Spleen (tissue), 11 donors: ENCODE measurements at regions not wholly inside any gene's neighbourhood (a gene's known extent, or its start where the extent isn't known, plus 50 kb on each side); places are given as distances from the start of the nearest gene placed in this dataset.
A peak's percentile ranks its signal among the peaks of the same experiment; 100 is the strongest.

ENCODE experiments used
- DNase-seq: peaks from one replicate; pipeline ENCODE4 v3.0.0-alpha.2; 2020
- H3K27ac ChIP-seq, 8 donors: fragments of 200-600 bp; sonication (generic) in 7 of 8; 1 replicate in 4 of 8; 2 replicates in 4 of 8; pipeline versions ENCODE4 v1.5.0 to v1.8.0; 2016 to 2021; ENCODE audit warnings: inconsistent platforms in 4 of 8, mild to moderate bottlenecking in 4 of 8, moderate library complexity in 1 of 8
- H3K27me3 ChIP-seq, 7 donors: fragments of 200-600 bp; sonication (generic) in 6 of 7; replicated peaks in 1 of 7; 1 replicate in 4 of 7; 2 replicates in 3 of 7; pipeline versions ENCODE4 v1.5.0 to v1.8.0; 2016 to 2021; ENCODE audit warnings: inconsistent platforms in 3 of 7, mild to moderate bottlenecking in 1 of 7
- H3K36me3 ChIP-seq, 6 donors: fragments of 200-600 bp; sonication (generic) in 5 of 6; 1 replicate in 4 of 6; 2 replicates in 2 of 6; pipeline versions ENCODE4 v1.5.0 to v1.8.0; 2016 to 2021; ENCODE audit warnings: inconsistent platforms in 2 of 6
- H3K4me1 ChIP-seq, 6 donors: fragments of 200-600 bp; sonication (generic) in 5 of 6; 1 replicate in 3 of 6; 2 replicates in 3 of 6; pipeline versions ENCODE4 v1.5.0 to v1.8.0; 2016 to 2021; ENCODE audit warnings: inconsistent platforms in 3 of 6
- H3K4me3 ChIP-seq, 8 donors: fragments of 200-600 bp; sonication (generic) in 7 of 8; 1 replicate in 4 of 8; 2 replicates in 4 of 8; pipeline versions ENCODE4 v1.5.0 to v1.8.0; 2016 to 2021; ENCODE audit warnings: inconsistent platforms in 4 of 8, mild to moderate bottlenecking in 4 of 8, moderate library complexity in 2 of 8
- H3K9me3 ChIP-seq, 8 donors: fragments of 200-600 bp; sonication (generic) in 7 of 8; 1 replicate in 4 of 8; 2 replicates in 4 of 8; pipeline versions ENCODE4 v1.5.0 to v1.8.0; 2016 to 2021; ENCODE audit warnings: inconsistent platforms in 4 of 8
- CTCF ChIP-seq, 11 experiments: fragments of 200-600 bp in 7 of 11; fragments of 450-650 bp in 4 of 11; sonication (generic) in 4 of 11; IDR thresholded peaks in 8 of 11; conservative IDR thresholded peaks in 3 of 11; 1 replicate in 7 of 11; 2 replicates in 4 of 11; pipeline versions ENCODE4 v1.4.0 to v1.8.0; 2016 to 2021; ENCODE audit warnings: antibody characterized with exemption in 11 of 11, inconsistent platforms in 4 of 11, mild to moderate bottlenecking in 1 of 11
- POLR2A ChIP-seq, 3 donors: fragments of 450-650 bp; IDR thresholded peaks; one replicate each; pipeline ENCODE4 v1.5.1; 2017; ENCODE audit warnings: antibody characterized with exemption in 3 of 3, mild to moderate bottlenecking in 1 of 3
- POLR2AphosphoS5 ChIP-seq, 3 donors: sonication (generic); formaldehyde crosslinking; IDR thresholded peaks; one replicate each; pipeline ENCODE4 v1.5.1; 2017; ENCODE audit warnings: antibody characterized with exemption in 3 of 3
- WGBS, 5 donors: extraction: QIAGEN DNeasy Blood & Tissue Kit in 3 of 5; methylation state at CpG; one replicate each; pipeline versions ENCODE4 v1.1.5 to v1.1.7; 2013 to 2018; 5-methylcytosine and 5-hydroxymethylcytosine counted together
- intact Hi-C: fragments of 100-400 bp; cut with DNase I; formaldehyde crosslinking; loops from one replicate; pipeline ENCODE4 v1.15.0; 2023; ENCODE audit warnings: low total_unique reads
- donor health status: healthy with polysubstance abuse.
- donor health status: DM: no; HTN: no; CAD: no; lungs with moderate emphysema.
- donor health status: DM: no; HTN: no; CAD: no.
- donor health status: Bipolar disorder and iron deficiency.
- donor health status: healthy.
- donor health status: DM: no; HTN: no; CAD: no.
- donor health status: DM: yes; HTN: yes; CAD: no.

GRCh38 chr5:88662846-88663245, 220.1 kb downstream of the MEF2C start:
- no peak overlapping the region for H3K4me3 ChIP-seq
- intact Hi-C loops: no loop called here
- H3K27me3 ChIP-seq: peaks cover 12 to 100% (median 91%) of the 10 kb centered on the region in 7 donors
- H3K27ac ChIP-seq: no peak overlapping the region
- peaks cover 0 to 31% (median 0%) of the 10 kb centered on the region in 8 donors for H3K9me3 ChIP-seq
- WGBS, 5 donors: 10 to 18% (median 13%) methylated on average over 6 of the region's 6 CpGs
- no peak for TF ChIP-seq POLR2A (IDR thresholded peaks at IDR 0.05)
- TF ChIP-seq POLR2AphosphoS5 (IDR thresholded peaks at IDR 0.05): no peak
- TF ChIP-seq CTCF (IDR thresholded peaks at IDR 0.05 in 8 of 11, conservative IDR thresholded peaks at IDR 0.05 in 3 of 11): no peak
- no peak for DNase-seq
- no peaks in the 10 kb centered on the region for H3K36me3 ChIP-seq
- peaks cover 5 to 46% (median 39%) of the 10 kb centered on the region in 6 donors for H3K4me1 ChIP-seq

- Histone ChIP-seq H3K36me3 (no peaks in the 10 kb centered on the region), H3K4me3 (no peak overlapping the region), H3K27me3 (peaks cover 12 to 100% (median 85%) of the 10 kb centered on the region in 7 donors), H3K4me1 (peaks cover 5 to 36% (median 29%) of the 10 kb centered on the region in 6 donors), H3K9me3 (peaks cover 0 to 31% (median 0%) of the 10 kb centered on the region in 8 donors), H3K27ac (no peak overlapping the region)
- no peak for TF ChIP-seq POLR2AphosphoS5 (IDR thresholded peaks at IDR 0.05)
- no peak for TF ChIP-seq CTCF (IDR thresholded peaks at IDR 0.05 in 8 of 11, conservative IDR thresholded peaks at IDR 0.05 in 3 of 11)
- TF ChIP-seq POLR2A (IDR thresholded peaks at IDR 0.05): no peak
- DNase-seq: no peak
- intact Hi-C loops: no loop called here
- WGBS, 5 donors: 15 to 34% (median 20%) methylated on average over 2 of the region's 2 CpGs
Observed at GRCh38 chr5:88661806-88662207, 221.2 kb downstream of the MEF2C start.

GRCh38 chr5:88660947-88661805, 221.8 kb downstream of the MEF2C start:
- Histone ChIP-seq H3K9me3 (peaks cover 0 to 31% (median 0%) of the 10 kb centered on the region in 8 donors), H3K36me3 (no peaks in the 10 kb centered on the region), H3K27me3 (peaks cover 12 to 100% (median 83%) of the 10 kb centered on the region in 7 donors), H3K27ac (no peak overlapping the region), H3K4me1 (peaks cover under 1 to 29% (median 23%) of the 10 kb centered on the region in 6 donors), H3K4me3 (peak overlapping the region in 7 of 8 donors; percentile 25 to 68 (median 29))
- intact Hi-C loops: no loop called here
- TF ChIP-seq POLR2AphosphoS5 (IDR thresholded peaks at IDR 0.05) (no peak), POLR2A (IDR thresholded peaks at IDR 0.05) (no peak), CTCF (IDR thresholded peaks at IDR 0.05 in 8 of 11, conservative IDR thresholded peaks at IDR 0.05 in 3 of 11) (no peak)
- no peak for DNase-seq
- WGBS, 5 donors: 1 to 4% (median 2%) methylated on average over 10 to 53 of the region's 53 CpGs

- peaks cover 0 to 26% (median 0%) of the 10 kb centered on the region in 8 donors for H3K9me3 ChIP-seq
- H3K4me1 ChIP-seq: peaks cover 0 to 24% (median 19%) of the 10 kb centered on the region in 6 donors
- H3K36me3 ChIP-seq: no peaks in the 10 kb centered on the region
- peak overlapping the region in 7 of 8 donors; percentile 25 to 68 (median 29) for H3K4me3 ChIP-seq
- intact Hi-C loops: no loop called here
- 3 to 7% (median 4%) methylated on average over 40 to 41 of the region's 41 CpGs for WGBS, 5 donors
- H3K27ac ChIP-seq: no peak overlapping the region
- H3K27me3 ChIP-seq: peaks cover 10 to 100% (median 79%) of the 10 kb centered on the region in 7 donors
- no peak for DNase-seq
- TF ChIP-seq POLR2AphosphoS5 (IDR thresholded peaks at IDR 0.05) (no peak), POLR2A (IDR thresholded peaks at IDR 0.05) (no peak), CTCF (IDR thresholded peaks at IDR 0.05 in 8 of 11, conservative IDR thresholded peaks at IDR 0.05 in 3 of 11) (no peak)
Observed at GRCh38 chr5:88660264-88660946, 222.6 kb downstream of the MEF2C start.
